ENCODE measurements at regions not wholly inside any gene's neighbourhood (a gene's known extent, or its start where the extent isn't known, plus 50 kb on each side); places are given as distances from the start of the nearest gene placed in this dataset.
"Not testable (repeated sequence)": the region's sequence is repeated elsewhere in the genome, so short reads cannot be mapped to it uniquely, and the experiment has no call there.

GRCh38 chr7:46282155-46282554 lies 361.1 kb upstream of the IGFBP3 start:
- Mint-ChIP-seq H3K4me3 (no peak overlapping the region), H3K27me3 (ENCODE audit: insufficient read depth) (no peaks in the 10 kb centered on the region), H3K9me3 (no peaks in the 10 kb centered on the region), H3K27ac (no peak overlapping the region), H3K4me1 (ENCODE audit: low read depth) (peaks cover 20% of the 10 kb centered on the region; the same call in 1 of the 2 replicates), H3K36me3 (ENCODE audit: low read depth) (no peaks in the 10 kb centered on the region)
- no peak for TF ChIP-seq CTCF (IDR thresholded peaks at IDR 0.05)
- DNase-seq: no peak

- no peaks in the 10 kb centered on the region for H3K9me3 Mint-ChIP-seq
- no peak for DNase-seq
- TF ChIP-seq CTCF (IDR thresholded peaks at IDR 0.05): no peak
- H3K4me1 Mint-ChIP-seq (ENCODE audit: low read depth): peaks cover 10% of the 10 kb centered on the region; the same call in 1 of the 2 replicates
- H3K27me3 Mint-ChIP-seq (ENCODE audit: insufficient read depth): no peaks in the 10 kb centered on the region
- no peaks in the 10 kb centered on the region for H3K36me3 Mint-ChIP-seq (ENCODE audit: low read depth)
- no peak overlapping the region for H3K4me3 Mint-ChIP-seq
- no peak overlapping the region for H3K27ac Mint-ChIP-seq
Observed at GRCh38 chr7:46281071-46281470, 360.0 kb upstream of the IGFBP3 start.

- Mint-ChIP-seq H3K27ac (no peak overlapping the region), H3K4me3 (no peak overlapping the region), H3K9me3 (no peaks in the 10 kb centered on the region)
Observed at GRCh38 chr7:46279290-46279689, 358.2 kb upstream of the IGFBP3 start.

GRCh38 chr7:46264646-46265045 lies 343.6 kb upstream of the IGFBP3 start:
- peaks cover 8% of the 10 kb centered on the region; the same call in 1 of the 2 replicates for H3K4me1 Mint-ChIP-seq (ENCODE audit: low read depth)
- no peak overlapping the region for H3K27ac Mint-ChIP-seq
- TF ChIP-seq CTCF (IDR thresholded peaks at IDR 0.05): no peak
- H3K9me3 Mint-ChIP-seq: peaks cover 22% of the 10 kb centered on the region
- no peak overlapping the region for H3K4me3 Mint-ChIP-seq
- no peaks in the 10 kb centered on the region for H3K27me3 Mint-ChIP-seq (ENCODE audit: insufficient read depth)
- peaks cover 29% of the 10 kb centered on the region for H3K36me3 Mint-ChIP-seq (ENCODE audit: low read depth)
- DNase-seq: no peak

More at GRCh38 chr7:46279290-46279689, 358.2 kb upstream of the IGFBP3 start:
- H3K4me1 Mint-ChIP-seq (ENCODE audit: low read depth): peaks cover 5% of the 10 kb centered on the region; the same call in 1 of the 2 replicates
- no peaks in the 10 kb centered on the region for H3K27me3 Mint-ChIP-seq (ENCODE audit: insufficient read depth)
- no peak for DNase-seq
- no peak for TF ChIP-seq CTCF (IDR thresholded peaks at IDR 0.05)
- H3K36me3 Mint-ChIP-seq (ENCODE audit: low read depth): no peaks in the 10 kb centered on the region

- DNase-seq; H3K27me3 Mint-ChIP-seq (ENCODE audit: insufficient read depth); H3K27ac Mint-ChIP-seq; H3K4me3 Mint-ChIP-seq: not testable (repeated sequence)
- H3K36me3 Mint-ChIP-seq (ENCODE audit: low read depth): peaks cover 30% of the 10 kb centered on the region
- H3K9me3 Mint-ChIP-seq: peaks cover 22% of the 10 kb centered on the region
- peaks cover 34% of the 10 kb centered on the region for H3K4me1 Mint-ChIP-seq (ENCODE audit: low read depth)
Observed at GRCh38 chr7:46261638-46262037, 340.6 kb upstream of the IGFBP3 start.

GRCh38 chr7:46259947-46260346 lies 338.9 kb upstream of the IGFBP3 start:
- TF ChIP-seq CTCF (IDR thresholded peaks at IDR 0.05): no peak
- peaks cover 46% of the 10 kb centered on the region for H3K4me1 Mint-ChIP-seq (ENCODE audit: low read depth)

More at GRCh38 chr7:46259947-46260346, 338.9 kb upstream of the IGFBP3 start:
- Mint-ChIP-seq H3K27me3 (ENCODE audit: insufficient read depth) (no peaks in the 10 kb centered on the region), H3K4me3 (no peak overlapping the region), H3K9me3 (peaks cover 22% of the 10 kb centered on the region), H3K36me3 (ENCODE audit: low read depth) (peaks cover 30% of the 10 kb centered on the region), H3K27ac (no peak overlapping the region)
- no peak for DNase-seq
